Fibroblast of mammary gland (primary cell): ENCODE measurements at regions not wholly inside any gene's neighbourhood (a gene's known extent, or its start where the extent isn't known, plus 50 kb on each side); places are given as distances from the start of the nearest gene placed in this dataset.

Experiments used
- DNase-seq: peaks from one replicate; pipeline ENCODE4 v3.0.0-alpha.2; 2010; ENCODE audit warnings: low read depth
- H3K4me3 ChIP-seq: 2 replicates; pipeline ENCODE4 v1.5.1; 2011; ENCODE audit warnings: low read depth, mild to moderate bottlenecking, low read length, moderate library complexity; ENCODE audit not compliant: control insufficient read depth
- CTCF ChIP-seq: conservative IDR thresholded peaks from 2 replicates; pipeline ENCODE4 v1.5.1; 2011; ENCODE audit warnings: low read depth, low read length, inconsistent platforms; ENCODE audit not compliant: control insufficient read depth, insufficient read depth

GRCh38 chr1:209414803-209415329, 168.6 kb upstream of the CAMK1G start:
- no peak overlapping the region for H3K4me3 ChIP-seq
- no peak for TF ChIP-seq CTCF
- DNase-seq: no peak

DNA sequence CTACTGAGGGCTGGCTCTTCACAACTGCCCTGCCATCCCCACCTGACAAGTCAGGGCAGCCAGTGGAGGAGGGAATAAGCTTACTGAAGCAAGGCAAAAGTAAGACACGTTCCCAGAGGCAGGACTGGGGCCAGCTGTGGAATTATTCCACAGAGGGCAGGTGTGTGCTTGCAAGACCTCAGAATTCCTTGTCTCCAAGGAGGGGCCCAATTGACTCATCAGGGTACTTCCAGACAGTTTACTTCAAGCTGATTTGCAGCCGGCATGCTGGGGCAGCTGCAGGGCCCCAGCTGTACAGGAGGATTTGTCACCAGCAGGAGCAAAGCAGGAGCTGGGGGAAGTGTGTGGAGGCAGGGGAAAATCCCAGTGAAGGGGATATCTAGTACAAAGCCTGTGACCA, 167.5 kb upstream of the CAMK1G start:
- no peak for DNase-seq
- H3K4me3 ChIP-seq: no peak overlapping the region
- no peak for TF ChIP-seq CTCF

- no peak overlapping the region for H3K4me3 ChIP-seq
- no peak for TF ChIP-seq CTCF
- DNase-seq: no peak
Measured at GRCh38 chr1:209416716-209417115, 166.8 kb upstream of the CAMK1G start.

DNA sequence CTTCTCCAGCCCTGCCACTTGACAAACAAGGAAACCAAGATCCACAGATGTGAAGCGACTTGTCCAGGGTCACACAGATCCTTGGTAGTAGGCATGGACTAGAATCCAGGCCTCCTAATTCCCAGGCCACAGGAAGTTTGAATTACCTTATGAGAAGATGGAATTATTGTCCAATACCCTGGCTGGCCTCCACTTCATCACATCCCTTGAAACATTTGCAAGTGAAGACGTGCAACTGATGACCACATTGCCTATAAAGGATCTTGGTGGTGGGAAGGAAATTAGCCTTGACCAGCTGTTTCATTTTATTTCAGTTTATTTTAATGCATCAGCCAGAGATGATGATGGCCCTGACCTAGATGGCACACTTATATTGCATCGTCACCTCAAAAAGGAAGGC, 165.8 kb upstream of the CAMK1G start:
- H3K4me3 ChIP-seq: no peak overlapping the region
- DNase-seq: no peak
- TF ChIP-seq CTCF: no peak

- TF ChIP-seq CTCF: no peak
- DNase-seq: no peak
- H3K4me3 ChIP-seq: no peak overlapping the region
Measured at GRCh38 chr1:209420276-209420675, 163.2 kb upstream of the CAMK1G start.

- no peak overlapping the region for H3K4me3 ChIP-seq
- DNase-seq: no peak
- no peak for TF ChIP-seq CTCF
Measured at GRCh38 chr1:209421186-209421585, 162.3 kb upstream of the CAMK1G start.
